GM12878 (cell line): ENCODE measurements at regions not wholly inside any gene's neighbourhood (a gene's known extent, or its start where the extent isn't known, plus 50 kb on each side); places are given as distances from the start of the nearest gene placed in this dataset.

Experiments used
- ATAC-seq: fragments of 200-7000 bp; cut with Tn5 transposase; 3 replicates; pipeline ENCODE4 v1.9.1; 2020; ENCODE audit warnings: mild to moderate bottlenecking, moderate library complexity
- BruUV-seq: library from RNA; stranded (reverse); fragments of 400-500 nt; replicated peaks from 2 replicates; lab custom pipeline; 2021; lab: Mats Ljungman, UMichigan
- CTCF ChIA-PET: fragments of 300-600 bp; sonication (Branson Sonifier 250); formaldehyde crosslinking; extraction: SDS; loops from one replicate; lab custom pipeline; 2021; ENCODE audit warnings: inconsistent platforms; lab: Yijun Ruan, JAX
- POLR2A ChIA-PET: fragments of 350-600 bp; formaldehyde crosslinking; extraction: SDS; loops from one replicate; lab custom pipeline; 2021; ENCODE audit warnings: inconsistent platforms; lab: Charles Lee
- RAD21 ChIA-PET: fragments of 300-600 bp; sonication (Branson Sonifier 250); formaldehyde crosslinking; loops from one replicate; lab custom pipeline; 2023; ENCODE audit warnings: antibody characterized with exemption; ENCODE audit not compliant: unreplicated experiment; lab: Charles Lee
- SMC1A ChIA-PET: fragments of 300-600 bp; sonication (Branson Sonifier 250); formaldehyde crosslinking; loops from one replicate; lab custom pipeline; 2023; ENCODE audit not compliant: unreplicated experiment, uncharacterized antibody; lab: Charles Lee
- DNase-seq: peaks from one replicate; pipeline ENCODE4 v3.0.0-alpha.2; 2011; ENCODE audit warnings: low read depth, low spot score
- FAIRE-seq: peaks from 3 replicates; lab custom pipeline; 2011; peaks lifted over from hg19 to GRCh38; lab: Jason Lieb, UNC
- H2AFZ ChIP-seq: 2 replicates; pipeline ENCODE4 v1.6.0; 2011; ENCODE audit warnings: low read depth, low read length, control low read depth; ENCODE audit not compliant: control insufficient read depth
- H3K27ac ChIP-seq: 2 replicates; pipeline ENCODE4 v1.5.1; 2011; ENCODE audit warnings: control low read depth; ENCODE audit not compliant: control insufficient read depth, insufficient read depth
- H3K27me3 ChIP-seq, 2 experiments: replicated peaks in 1 of 2; 2 replicates each; pipeline versions ENCODE4 v1.6.0 to v1.6.1; 2011; ENCODE audit warnings: low read length in 1 of 2; ENCODE audit not compliant: control insufficient read depth in 2 of 2, insufficient read depth in 2 of 2
- H3K36me3 ChIP-seq, 2 experiments: 2 replicates each; pipeline ENCODE4 v1.5.1; 2011; ENCODE audit warnings: low read length in 1 of 2; ENCODE audit not compliant: control insufficient read depth in 2 of 2, insufficient read depth in 2 of 2
- H3K4me1 ChIP-seq: 2 replicates; pipeline ENCODE4 v1.6.1; 2011; ENCODE audit warnings: mild to moderate bottlenecking, low read length, moderate library complexity, mixed read lengths; ENCODE audit not compliant: control insufficient read depth, insufficient read depth
- H3K4me2 ChIP-seq: 2 replicates; pipeline ENCODE4 v1.6.0; 2011; ENCODE audit warnings: control low read depth; ENCODE audit not compliant: control insufficient read depth, insufficient read depth
- H3K4me3 ChIP-seq: fragments of 200-600 bp; sonication (generic); 2 replicates; pipeline ENCODE4 v1.5.1; 2016
- H3K79me2 ChIP-seq: 2 replicates; pipeline ENCODE4 v1.6.0; 2011; ENCODE audit warnings: low read length; ENCODE audit not compliant: control insufficient read depth, insufficient read depth
- H3K9ac ChIP-seq: 2 replicates; pipeline ENCODE4 v1.8.0; 2011; ENCODE audit warnings: low read length, control low read depth, mixed read lengths; ENCODE audit not compliant: control insufficient read depth, insufficient read depth
- H3K9me3 ChIP-seq: replicated peaks from 3 replicates; pipeline ENCODE4 v1.5.1; 2011; ENCODE audit warnings: mild to moderate bottlenecking, low read length; ENCODE audit not compliant: control insufficient read depth, insufficient read depth
- H4K20me1 ChIP-seq: 2 replicates; pipeline ENCODE4 v1.6.0; 2011; ENCODE audit not compliant: control insufficient read depth, insufficient read depth
- EED ChIP-seq: sonication (generic); IDR thresholded peaks from 2 replicates; pipeline ENCODE4 v1.6.1; 2016; ENCODE audit warnings: antibody characterized with exemption, low read depth
- EZH2 ChIP-seq: IDR thresholded peaks from 2 replicates; pipeline ENCODE4 v1.6.1; 2012; ENCODE audit warnings: low read depth, mild to moderate bottlenecking, control low read depth, inconsistent platforms, low read length, borderline replicate concordance; ENCODE audit not compliant: control insufficient read depth
- IRF3 ChIP-seq: fragments of 450-650 bp; IDR thresholded peaks from 2 replicates; pipeline ENCODE4 v1.6.1; 2014; ENCODE audit warnings: mild to moderate bottlenecking
- MTA2 ChIP-seq: fragments of 450-650 bp; IDR thresholded peaks from 2 replicates; pipeline ENCODE4 v1.6.1; 2016; ENCODE audit warnings: low read depth, mild to moderate bottlenecking, moderate library complexity
- NBN ChIP-seq: fragments of 450-650 bp; IDR thresholded peaks from 2 replicates; pipeline ENCODE4 v1.6.1; 2016
- NRF1 ChIP-seq: conservative IDR thresholded peaks from 2 replicates; pipeline ENCODE4 v1.6.1; 2011; ENCODE audit warnings: mild to moderate bottlenecking, low read depth, low read length, improper control_type of control experiment
- POLR2A ChIP-seq: IDR thresholded peaks from 2 replicates; pipeline ENCODE4 v1.6.1; 2011; ENCODE audit warnings: low read depth, mild to moderate bottlenecking, low read length
- PRDM15 ChIP-seq: fragments of 450-650 bp; formaldehyde crosslinking; IDR thresholded peaks from 2 replicates; pipeline ENCODE4 v1.4.0; 2020; ENCODE audit warnings: mild to moderate bottlenecking, moderate library complexity
- SRF ChIP-seq, 2 experiments: IDR thresholded peaks; 2 replicates each; pipeline ENCODE4 v1.6.1; 2011; ENCODE audit warnings: low read depth in 2 of 2, low read length in 2 of 2, mild to moderate bottlenecking in 1 of 2, moderate library complexity in 1 of 2
- SUPT20H ChIP-seq: IDR thresholded peaks from 2 replicates; pipeline ENCODE4 v1.6.1; 2011; ENCODE audit warnings: low read depth, mild to moderate bottlenecking, low read length, moderate library complexity, borderline replicate concordance; ENCODE audit not compliant: control insufficient read depth
- ZBED1 ChIP-seq: IDR thresholded peaks from 2 replicates; pipeline ENCODE4 v1.6.1; 2016; ENCODE audit warnings: borderline replicate concordance
- ZNF24 ChIP-seq: fragments of 450-650 bp; IDR thresholded peaks from 2 replicates; pipeline ENCODE4 v1.6.1; 2017; ENCODE audit warnings: antibody characterized with exemption, mild to moderate bottlenecking
- WGBS: methylation state at CpG from one replicate; pipeline ENCODE4 v1.1.6; 2016; ENCODE audit warnings: low lambda C conversion rate; ENCODE audit not compliant: insufficient replicate concordance, insufficient coverage; ENCODE audit errors: missing lambda C conversion rate; 5-methylcytosine and 5-hydroxymethylcytosine counted together
- in situ Hi-C: fragments of 300-500 bp; cut with MboI; formaldehyde crosslinking; loops from 9 replicates; pipeline ENCODE4 v1.14.3; 2018; ENCODE audit warnings: mixed read lengths
- intact Hi-C: fragments of 100-400 bp; cut with micrococcal nuclease; formaldehyde crosslinking; loops from one replicate; pipeline ENCODE4 v1.14.2; 2022; ENCODE audit not compliant: unreplicated experiment
- TF ChIP-seq, protein P1 (sequence below): IDR thresholded peaks from 2 replicates; pipeline ENCODE4 v1.6.1; 2012; ENCODE audit warnings: low read length, inconsistent platforms

DNA sequence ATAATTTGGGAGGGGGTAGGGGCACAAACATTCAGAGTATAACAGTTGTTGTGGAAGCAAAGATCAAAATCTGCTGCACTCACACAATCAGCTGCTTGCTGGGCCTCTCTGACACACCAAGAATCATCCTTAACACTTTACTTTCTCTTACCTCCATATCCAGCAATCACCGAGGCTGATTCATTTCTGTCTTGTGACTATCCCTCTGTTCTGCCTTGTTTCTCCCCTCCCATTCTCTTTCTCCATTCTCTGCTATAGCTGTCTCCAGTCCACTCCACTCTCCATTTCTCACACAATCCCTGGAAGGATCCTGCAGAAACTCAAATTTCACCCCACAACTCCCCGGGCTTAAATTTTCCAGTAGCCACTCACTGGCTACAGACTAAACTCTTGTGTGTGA lies 91.8 kb upstream of the NGF start:
- no TSS peak for BruUV-seq
- Histone ChIP-seq H2AFZ (no peak overlapping the region), H3K9me3 (no peaks in the 10 kb centered on the region), H4K20me1 (no peaks in the 10 kb centered on the region), H3K27ac (no peak overlapping the region), H3K27me3 (no peaks in the 10 kb centered on the region), H3K79me2 (no peaks in the 10 kb centered on the region), H3K4me3 (no peak overlapping the region), H3K4me2 (no peak overlapping the region), H3K36me3 (no peaks in the 10 kb centered on the region), H3K4me1 (no peaks in the 10 kb centered on the region), H3K9ac (no peak overlapping the region)
- POLR2A ChIA-PET, result no interaction called here
- RAD21 ChIA-PET, result no interaction called here
- in situ Hi-C loops, result loop anchor here (10.0 kb wide), 1 partner anchor 55 kb away; no protein-coding TSS in a partner anchor
- no peak for TF ChIP-seq NBN
- TF ChIP-seq SUPT20H, result no peak
- FAIRE-seq, result no peak
- no peak for DNase-seq
- intact Hi-C loops, result no loop called here
- CTCF ChIA-PET, result no interaction called here
- no peak for ATAC-seq
- WGBS, result 0% methylated on average over 2 of the region's 2 CpGs
- SMC1A ChIA-PET, result interaction anchor here (1.9 kb wide), 1 partner anchor 11 kb away, joined by 6 read pairs; no protein-coding TSS in a partner anchor

- POLR2A ChIA-PET, result no interaction called here
These were observed 91.2 kb upstream of the NGF start for GRCh38 chr1:115429241-115429640.

More at GRCh38 chr1:115429241-115429640, 91.2 kb upstream of the NGF start:
- no peak for ATAC-seq
- FAIRE-seq, result no peak
- no peak for DNase-seq
- 0% methylated on average over 2 of the region's 2 CpGs for WGBS
- no peaks in the 10 kb centered on the region for H4K20me1 ChIP-seq
- H3K4me3 ChIP-seq, result no peak overlapping the region
- no peak overlapping the region for H3K4me2 ChIP-seq
- no peak overlapping the region for H3K9ac ChIP-seq
- intact Hi-C loops (no loop called here), in situ Hi-C loops (loop anchor here (10.0 kb wide), 1 partner anchor 56 kb away; no protein-coding TSS in a partner anchor)
- SMC1A ChIA-PET, result interaction anchor here (1.1 to 1.9 kb wide), 2 partner anchors 12 to 19 kb away, joined by 3 to 6 read pairs; no protein-coding TSS in a partner anchor
- CTCF ChIA-PET, result no interaction called here
- no peaks in the 10 kb centered on the region for H3K4me1 ChIP-seq
- no peaks in the 10 kb centered on the region for H3K79me2 ChIP-seq
- H3K27me3 ChIP-seq, result no peaks in the 10 kb centered on the region
- H3K27ac ChIP-seq, result no peak overlapping the region
- RAD21 ChIA-PET, result no interaction called here
- H3K9me3 ChIP-seq, result no peaks in the 10 kb centered on the region
- no peak for TF ChIP-seq PRDM15 (CRISPR knock-in tag)
- no peak for TF ChIP-seq EED
- no peak for TF ChIP-seq SRF (IDR thresholded peaks at IDR 0.05; ENCODE audit: low read depth in 2 of 2, low read length in 2 of 2)
- TF ChIP-seq MTA2, result no peak
- TF ChIP-seq, protein P1, sequence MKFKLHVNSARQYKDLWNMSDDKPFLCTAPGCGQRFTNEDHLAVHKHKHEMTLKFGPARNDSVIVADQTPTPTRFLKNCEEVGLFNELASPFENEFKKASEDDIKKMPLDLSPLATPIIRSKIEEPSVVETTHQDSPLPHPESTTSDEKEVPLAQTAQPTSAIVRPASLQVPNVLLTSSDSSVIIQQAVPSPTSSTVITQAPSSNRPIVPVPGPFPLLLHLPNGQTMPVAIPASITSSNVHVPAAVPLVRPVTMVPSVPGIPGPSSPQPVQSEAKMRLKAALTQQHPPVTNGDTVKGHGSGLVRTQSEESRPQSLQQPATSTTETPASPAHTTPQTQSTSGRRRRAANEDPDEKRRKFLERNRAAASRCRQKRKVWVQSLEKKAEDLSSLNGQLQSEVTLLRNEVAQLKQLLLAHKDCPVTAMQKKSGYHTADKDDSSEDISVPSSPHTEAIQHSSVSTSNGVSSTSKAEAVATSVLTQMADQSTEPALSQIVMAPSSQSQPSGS, result no peak
- no peak for TF ChIP-seq EZH2
- no peak for TF ChIP-seq ZNF24
- no peak for TF ChIP-seq ZBED1
- TF ChIP-seq IRF3, result no peak
- no peak for TF ChIP-seq POLR2A
- no peak for TF ChIP-seq NRF1
- TF ChIP-seq, all 136 proteins: peak for 0
- Histone ChIP-seq H3K36me3 (no peaks in the 10 kb centered on the region), H2AFZ (no peak overlapping the region)
- BruUV-seq, result no TSS peak
